Pons (tissue), 1 donor: ENCODE measurements at regions not wholly inside any gene's neighbourhood (a gene's known extent, or its start where the extent isn't known, plus 50 kb on each side); places are given as distances from the start of the nearest gene placed in this dataset.
"Not testable (repeated sequence)": the region's sequence is repeated elsewhere in the genome, so short reads cannot be mapped to it uniquely, and the experiment has no call there.

Source experiments
- DNase-seq: peaks from one replicate; pipeline ENCODE4 v3.0.0-alpha.2; 2016; ENCODE audit warnings: low spot score

DNA sequence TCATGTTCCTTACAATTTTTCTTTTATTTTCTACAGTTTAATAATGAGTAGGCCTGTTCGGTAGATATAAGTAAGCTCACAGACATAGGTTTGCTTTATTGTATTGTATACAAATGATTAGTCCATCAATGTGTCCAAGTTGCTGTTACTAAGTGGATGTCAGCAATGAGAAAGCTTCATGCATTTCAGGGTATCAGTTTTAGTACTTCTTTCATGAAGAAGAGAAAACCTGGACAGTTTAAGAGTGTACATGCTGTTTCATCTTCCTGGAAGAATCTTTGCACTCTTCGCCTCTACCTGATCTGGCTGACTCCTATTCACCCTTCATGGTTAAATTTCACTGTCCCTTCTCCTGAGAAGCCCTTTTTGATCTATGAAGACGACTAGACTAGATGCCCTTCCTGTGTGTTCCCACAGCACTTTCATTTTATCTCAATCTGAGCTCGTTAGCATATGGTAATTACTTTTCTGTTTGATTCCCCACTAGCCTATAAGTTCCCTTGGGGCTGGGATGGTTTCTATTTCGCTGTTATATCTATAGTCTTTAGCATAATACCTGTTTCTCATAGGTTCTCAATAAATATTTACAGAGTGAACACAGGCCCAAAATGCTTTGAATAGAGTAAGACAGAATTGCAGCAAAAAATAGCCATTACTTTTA is 70.7 kb downstream of the CETN3 start:
- no peak for DNase-seq

DNA sequence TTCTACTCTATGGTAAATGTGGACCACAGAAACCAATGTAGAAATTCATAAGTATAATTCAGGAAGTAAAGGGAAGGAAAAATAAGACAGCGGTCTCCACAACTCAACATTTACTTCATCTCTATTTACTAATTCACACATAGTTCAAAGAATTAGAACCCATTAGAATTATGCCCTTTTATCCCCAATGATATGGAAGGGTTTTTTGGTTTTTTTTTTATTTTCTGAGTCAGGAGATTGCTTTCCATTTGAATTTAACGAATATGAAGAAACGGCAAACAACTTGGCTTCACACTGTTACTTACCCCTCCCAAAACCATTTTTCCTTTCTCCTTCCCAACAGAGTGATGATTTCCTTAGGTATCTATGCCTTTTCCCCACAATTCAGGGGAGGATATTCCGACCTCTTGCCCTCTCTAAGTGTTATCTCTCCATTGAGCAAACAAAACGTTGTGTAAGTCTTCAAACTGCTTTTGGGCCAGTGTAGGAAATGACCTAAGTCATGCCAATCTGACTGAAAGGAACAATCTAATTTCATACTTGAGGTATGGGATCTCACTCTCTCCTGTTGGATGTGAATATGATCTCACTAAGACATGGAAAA is 72.0 kb downstream of the CETN3 start:
- DNase-seq: no peak

DNA sequence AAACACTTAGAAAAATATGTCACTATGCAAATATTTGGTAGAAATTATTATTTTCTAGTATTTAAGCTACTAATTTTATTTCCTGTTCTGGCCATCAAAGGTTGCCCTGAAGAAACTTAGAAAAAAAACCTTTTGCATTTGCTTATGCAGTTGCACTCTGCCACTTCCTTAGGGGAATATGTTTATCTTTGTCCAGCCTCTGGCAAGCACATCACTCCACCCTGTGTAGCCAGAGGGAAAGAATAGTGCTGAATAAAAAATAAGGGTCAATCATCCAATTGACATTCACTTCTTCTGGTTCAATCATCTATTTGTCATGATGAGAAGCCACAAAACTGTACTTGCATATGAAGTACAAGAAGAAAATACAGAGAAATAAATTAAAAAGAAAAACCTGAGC is 72.8 kb downstream of the CETN3 start:
- DNase-seq: no peak

DNA sequence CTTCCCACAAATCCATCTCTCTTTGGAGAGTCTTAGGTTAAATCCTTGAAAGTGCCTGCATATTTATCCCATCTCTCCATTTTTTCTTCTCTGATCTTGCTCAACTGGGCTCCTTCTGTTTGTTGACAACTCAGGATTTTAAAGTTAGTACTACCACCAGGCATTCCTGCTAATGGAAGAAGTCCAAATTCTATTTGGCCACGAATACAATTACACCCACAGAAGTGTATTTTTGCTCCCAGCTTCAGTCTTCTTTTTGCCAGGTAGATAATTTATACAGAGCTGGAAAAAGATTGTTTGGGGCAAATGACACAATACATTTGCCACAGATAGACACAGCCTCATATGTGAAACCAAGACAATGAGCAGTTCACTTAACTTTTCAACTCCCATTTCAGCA is 74.8 kb downstream of the CETN3 start:
- no peak for DNase-seq

DNA sequence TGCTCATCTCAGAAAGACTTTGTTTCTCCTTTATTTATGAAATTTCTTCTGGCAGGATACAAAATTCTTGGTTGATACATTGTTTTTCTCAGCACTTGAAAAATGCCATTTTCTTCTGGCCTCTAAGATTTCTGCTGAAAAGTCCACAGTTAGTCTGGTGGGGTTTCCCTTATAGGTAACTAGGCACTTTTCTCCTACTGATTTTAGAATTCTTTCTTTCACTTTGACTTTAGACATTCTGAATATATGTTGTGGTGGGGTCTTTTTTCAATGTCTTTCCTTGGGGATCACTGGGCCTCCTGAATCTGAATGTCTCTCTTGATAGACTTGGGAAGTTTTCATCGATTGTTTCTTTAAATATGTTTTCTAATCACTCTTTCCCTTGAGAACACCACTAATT is 79.6 kb downstream of the CETN3 start:
- no peak for DNase-seq

DNA sequence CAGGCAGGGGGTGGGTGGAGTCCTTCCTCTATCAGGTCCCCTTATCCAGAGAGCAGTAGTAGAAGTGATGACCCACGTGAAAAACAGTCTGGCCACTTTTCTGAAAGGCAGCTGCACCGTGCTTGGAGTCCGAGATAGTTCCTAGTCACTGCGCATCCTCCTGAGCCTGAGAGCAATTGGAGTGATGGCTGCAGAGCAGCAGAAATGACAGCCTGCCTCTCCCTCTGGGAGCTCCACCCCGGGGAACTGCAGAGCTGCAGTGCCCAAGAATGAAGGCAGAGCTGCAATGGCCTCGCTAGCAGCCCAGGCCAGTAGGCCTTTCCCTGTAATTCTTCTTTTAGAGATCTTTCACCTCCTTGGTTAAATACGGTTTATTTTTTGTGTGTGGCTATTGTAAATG is 82.6 kb downstream of the CETN3 start:
- DNase-seq: no peak

DNA sequence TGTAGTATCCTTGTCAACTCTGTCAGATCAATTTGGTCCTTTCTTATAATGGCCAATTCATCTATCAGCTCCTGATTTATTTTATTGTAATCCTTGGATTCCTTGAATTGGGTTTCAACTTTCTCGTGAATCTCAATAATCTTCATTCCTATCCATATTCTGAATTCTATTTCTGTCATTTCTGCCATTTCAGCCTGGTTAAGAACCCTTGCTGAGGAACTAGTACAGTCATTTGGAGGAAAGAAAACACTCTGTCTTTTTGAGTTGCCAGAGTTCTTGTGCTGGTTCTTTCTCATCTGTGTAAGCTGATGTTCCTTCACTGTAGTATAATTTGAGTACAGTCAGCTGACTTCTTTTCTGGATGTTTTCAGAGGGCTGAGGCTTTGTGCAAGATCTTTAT is 84.5 kb downstream of the CETN3 start:
- no peak for DNase-seq

DNA sequence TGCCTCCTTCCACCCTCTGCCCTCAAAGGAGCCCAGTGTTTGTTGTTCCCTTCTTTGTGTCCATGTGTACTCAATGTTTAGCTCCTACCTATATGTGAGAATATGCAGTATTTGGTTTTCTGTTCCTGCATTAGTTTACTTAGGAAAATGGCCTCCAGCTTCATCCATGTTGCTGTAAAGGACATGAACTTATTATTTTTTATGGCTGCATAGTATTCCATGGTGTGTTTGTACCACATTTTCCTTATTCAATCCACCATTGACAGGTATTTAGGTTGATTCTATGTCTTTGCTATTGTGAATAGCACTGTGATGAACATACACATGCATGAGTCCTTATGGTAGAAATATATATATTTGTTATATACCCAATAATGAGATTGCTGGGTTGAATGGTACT is 89.2 kb downstream of the CETN3 start:
- not testable (repeated sequence) for DNase-seq

DNA sequence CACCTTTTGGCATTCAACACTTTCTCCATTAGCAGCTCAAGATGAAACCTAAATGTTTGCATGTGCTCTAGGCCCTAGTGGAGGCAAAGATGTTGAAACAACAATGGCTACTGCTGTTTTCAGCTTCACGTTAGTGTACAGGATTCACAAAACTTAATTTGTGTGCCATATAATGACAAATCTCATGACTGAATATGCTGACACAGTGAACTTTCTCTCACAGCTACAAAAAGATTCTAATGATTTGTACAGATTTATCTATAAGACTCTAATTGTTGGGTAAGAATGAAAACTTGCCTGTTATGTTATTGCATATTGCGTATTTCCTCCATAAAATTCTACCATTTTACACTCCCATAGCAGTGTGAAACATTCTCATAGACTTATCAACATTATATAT is 97.5 kb downstream of the CETN3 start:
- no peak for DNase-seq

DNA sequence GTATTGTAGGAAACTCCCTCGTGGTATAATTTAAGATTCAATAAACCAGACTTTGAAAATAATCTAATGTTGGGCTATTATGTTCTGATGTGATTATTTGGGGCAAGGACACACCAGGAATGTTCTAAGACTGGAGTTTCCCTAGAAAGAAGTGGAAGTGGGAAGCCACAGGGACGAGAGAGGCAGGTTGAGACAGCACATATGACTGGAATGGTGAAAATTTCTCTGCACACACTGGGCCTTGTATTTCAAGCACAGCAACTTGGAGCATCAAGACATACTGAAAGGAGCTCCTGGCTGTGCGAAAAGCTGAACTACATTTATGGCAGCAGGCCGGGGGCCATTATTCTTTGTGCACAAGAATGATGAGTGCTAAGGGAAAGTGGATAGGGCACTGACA is 98.2 kb downstream of the CETN3 start:
- no peak for DNase-seq

DNA sequence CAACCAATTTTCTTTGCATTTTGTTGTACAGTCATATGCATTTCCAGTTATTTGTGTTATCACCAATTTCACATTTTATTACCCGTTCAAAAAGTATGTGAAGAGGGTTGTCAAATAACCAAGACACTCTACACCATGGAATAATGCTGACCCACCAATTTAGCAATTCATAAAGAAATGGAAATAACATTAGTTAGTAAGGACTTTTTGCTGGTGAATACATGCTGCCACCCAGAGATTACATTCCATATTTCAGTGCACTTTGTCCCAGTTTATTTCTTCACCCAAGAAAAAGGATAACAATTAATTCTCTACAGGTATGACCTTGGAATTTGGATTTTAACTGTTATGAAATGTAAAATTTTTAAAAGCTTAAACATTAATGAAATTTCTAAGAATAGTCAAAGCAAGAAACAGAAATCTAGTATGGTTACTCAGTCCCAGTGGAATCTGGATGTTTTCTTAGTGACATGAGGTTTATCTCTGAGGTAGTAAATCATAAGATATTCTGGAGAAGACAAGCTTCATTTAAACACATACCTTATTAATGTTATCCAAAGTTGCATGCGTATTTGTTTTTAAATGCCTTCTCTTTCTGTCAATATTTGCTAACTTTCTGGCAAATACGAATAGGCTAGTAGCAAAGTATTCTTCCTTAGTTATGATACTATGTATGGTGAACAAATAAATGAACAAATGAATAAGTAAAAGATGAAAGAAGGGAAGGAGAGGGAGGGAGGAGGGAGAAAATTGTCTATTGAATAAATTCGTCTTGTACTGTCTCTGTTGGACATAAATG is 100.6 kb downstream of the CETN3 start:
- DNase-seq: no peak

DNA sequence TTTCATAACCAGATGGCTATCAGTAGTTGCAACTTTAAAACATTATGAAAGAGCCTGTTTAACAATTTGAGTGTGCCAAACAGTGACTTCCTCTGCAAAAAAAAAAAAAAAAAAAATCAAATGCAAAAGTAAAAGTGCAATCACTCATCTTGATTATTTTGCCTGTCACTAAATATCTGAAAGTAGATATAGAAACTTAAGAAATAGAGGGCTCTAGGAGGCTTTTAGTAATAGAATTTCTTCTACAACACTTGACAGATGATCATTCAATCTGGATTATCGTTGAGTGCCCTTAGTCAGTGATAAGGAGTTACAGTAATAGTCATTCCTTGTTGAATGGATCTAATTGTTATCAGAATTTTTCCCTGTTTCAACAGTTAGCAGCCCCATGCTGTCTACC is 101.8 kb downstream of the CETN3 start:
- DNase-seq: no peak

DNA sequence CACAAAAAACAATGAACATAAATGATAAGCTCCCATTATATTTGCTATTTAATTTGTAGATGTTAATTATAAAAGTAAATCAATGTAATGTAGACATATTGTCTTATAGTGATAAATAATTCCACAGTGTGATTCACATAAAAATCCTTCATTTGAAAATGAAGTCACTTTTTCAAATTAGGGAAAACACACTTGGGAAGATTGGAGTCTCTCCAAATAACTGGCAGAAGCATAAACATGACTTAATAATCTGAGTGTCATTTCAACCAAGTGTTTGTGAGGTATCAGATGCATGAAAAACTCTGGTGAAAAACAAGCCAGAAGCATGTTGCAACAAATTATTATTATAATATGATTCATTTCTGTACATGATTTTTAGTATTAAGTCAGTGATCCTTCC is 102.2 kb downstream of the CETN3 start:
- DNase-seq: no peak

DNA sequence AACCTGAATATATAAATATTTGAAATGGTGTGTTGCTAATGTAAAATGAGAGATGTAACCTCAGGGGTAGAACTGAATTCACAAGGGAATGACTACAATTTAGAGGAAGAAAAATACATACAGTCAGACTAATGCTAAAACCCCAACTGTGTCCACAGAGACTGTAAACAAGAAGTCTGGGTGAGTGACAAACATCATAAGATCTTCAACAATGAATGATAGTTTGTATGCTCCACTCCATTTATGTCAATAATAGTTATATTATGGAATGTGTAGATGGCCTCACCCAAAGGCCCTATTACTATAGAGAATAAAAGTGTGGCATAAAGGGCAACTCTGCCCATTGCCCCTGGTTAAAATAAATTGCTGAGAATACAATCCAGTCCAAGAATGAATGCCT is 102.9 kb downstream of the CETN3 start:
- no peak for DNase-seq

DNA sequence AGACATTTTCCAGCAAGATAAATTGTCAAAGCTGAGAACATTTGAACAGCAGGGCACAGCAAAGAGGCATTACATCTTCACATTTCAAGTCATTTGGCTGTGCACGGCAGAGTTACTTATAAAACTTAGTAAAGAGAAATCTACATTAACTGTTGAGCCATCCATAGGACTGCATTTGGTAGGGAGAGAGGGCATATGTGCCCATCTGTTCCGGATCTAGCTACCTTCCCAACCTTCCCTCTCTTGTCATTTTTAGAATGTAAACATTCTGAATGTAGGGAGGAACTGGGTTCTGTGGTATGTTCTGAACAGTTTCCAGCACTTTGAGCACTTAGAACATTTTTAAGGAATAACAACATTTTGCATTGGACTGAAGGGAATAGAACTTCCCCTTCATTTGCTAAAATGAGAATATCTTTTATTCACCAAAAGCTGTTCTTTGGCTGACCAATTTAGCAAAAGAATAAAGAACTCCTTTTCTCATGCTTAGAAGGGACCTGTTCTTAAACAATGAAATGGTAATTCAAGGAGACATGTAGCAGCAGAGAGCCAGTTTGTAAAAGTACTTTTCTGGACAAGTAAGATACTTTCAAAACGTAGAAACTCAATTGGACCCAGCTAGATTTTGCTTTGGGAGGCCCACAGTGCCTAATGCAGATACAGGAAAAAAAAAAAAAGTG is 104.4 kb downstream of the CETN3 start:
- no peak for DNase-seq

DNA sequence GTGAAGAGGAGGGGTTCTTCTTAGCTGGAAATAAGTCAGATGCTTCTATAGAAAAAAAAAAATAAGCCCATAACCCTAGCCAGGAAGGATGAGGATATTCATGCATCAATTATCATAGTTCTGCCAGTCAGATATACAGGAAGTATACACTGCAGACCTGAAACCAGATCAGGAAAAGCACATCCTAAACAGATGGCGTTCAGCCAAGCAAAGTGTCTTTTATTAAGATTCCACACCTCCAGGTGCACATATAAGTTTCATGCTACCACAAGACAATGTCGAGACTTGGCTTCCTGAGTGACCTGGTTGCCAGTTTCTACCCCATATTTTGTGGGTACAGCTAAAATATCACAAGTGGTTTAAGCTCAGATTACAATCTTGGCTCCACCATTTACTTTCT is 108.3 kb downstream of the CETN3 start:
- no peak for DNase-seq

DNA sequence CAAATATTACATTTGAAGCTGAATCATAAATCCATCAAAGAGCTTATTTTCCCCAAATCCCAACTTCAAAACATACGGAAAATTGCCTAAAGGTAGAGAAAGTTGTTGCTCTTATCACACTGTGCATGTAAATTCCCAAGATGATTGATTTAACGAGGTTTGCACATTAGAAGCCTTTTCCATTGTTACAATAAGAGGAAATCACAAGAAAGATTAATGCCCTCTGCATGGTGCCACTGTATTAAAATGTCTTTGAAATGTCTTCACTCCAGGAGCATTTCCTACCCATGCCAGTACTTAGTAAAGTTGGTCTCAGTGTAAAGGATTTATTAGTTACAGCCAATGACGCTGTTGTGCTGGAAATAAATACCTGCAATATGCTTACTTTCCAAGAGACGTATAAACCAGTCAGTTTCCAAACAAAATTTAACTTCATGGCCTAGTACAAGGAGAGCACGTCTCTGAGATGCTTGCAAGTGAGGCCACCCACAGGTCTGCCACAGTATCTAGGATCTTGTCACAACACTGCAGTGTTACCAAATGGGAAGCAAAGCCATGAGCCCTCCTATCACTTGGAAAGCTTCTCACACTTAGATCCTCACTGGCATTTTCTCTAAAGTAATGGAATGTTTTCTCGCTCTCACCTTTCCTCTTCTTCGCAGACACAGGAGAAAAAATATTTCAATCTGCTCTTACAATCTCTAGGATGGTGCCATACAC is 112.4 kb downstream of the CETN3 start:
- no peak for DNase-seq

DNA sequence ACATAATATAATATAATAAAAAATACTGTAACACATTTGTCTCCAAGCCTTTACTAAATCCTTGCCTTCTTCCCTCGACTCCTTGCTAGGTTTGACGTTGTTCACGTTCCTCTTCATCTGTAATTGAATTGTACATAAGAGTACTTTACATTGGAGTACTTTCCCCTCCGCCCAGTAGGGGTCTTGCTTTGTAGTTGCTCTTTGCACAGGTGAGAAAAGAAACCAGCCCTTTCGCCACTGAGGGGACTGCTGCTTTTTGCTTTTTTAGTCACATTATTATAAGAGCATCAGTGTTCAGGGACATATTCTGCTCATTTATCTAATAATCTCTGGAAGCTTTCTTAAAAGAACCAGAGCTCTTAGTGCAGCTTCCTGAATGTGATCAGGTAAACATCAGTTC is 115.0 kb downstream of the CETN3 start:
- no peak for DNase-seq

DNA sequence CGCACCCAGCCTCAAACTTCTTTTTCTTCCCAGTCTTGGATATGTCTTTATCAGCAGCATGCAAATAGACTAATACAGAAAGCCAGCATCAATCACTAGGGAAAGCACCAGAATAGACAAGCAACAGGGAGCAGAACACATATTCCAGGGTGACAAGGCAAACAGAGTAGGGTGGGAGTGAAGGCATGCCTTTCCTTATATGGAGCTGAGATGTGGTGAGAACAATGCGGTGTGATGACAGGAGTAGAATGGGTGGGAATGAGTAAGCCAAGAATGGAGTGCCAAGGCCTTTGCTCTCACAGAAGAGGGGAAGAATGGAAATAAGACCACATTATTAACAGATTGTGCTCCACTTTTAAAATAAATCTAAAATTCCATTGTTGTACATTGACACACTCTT is 115.6 kb downstream of the CETN3 start:
- no peak for DNase-seq

DNA sequence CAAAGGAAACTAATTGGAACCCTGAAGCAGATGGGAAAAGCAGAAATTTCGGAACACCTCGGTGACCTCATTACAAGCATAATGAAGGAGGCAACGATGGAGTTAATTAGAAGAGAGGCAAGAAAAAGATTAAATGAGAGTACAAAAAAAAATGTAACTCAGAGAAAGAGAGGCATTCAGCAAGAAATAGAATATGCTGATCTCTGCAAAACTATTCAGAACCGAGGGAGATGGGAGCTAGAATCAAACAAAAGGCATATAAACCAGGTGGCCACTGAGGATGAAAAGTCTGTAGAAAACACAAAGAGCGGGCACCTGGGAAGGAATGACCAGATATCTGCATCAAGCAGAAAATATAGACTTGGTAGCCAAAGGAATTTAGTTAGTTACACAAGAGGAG is 118.9 kb downstream of the CETN3 start:
- no peak for DNase-seq

DNA sequence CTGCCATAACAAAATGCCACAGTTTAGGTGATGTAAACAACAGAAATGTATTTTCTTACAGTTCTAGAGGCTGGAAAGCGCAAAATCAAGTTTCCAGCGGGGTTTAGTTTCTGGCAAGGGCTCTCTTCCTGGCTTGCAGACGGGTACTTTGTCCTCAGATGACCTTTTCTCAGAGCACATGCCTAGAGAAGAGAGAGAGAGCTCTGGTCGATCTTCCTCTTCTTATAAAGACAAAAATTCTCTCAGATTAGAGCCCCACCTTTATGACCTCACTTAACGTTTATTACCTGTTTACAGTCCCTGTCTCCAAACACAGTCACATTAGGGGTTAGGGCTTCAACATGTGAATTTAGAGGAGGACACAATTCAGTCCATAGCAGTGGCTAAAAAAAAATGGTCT is 119.7 kb downstream of the CETN3 start:
- no peak for DNase-seq

DNA sequence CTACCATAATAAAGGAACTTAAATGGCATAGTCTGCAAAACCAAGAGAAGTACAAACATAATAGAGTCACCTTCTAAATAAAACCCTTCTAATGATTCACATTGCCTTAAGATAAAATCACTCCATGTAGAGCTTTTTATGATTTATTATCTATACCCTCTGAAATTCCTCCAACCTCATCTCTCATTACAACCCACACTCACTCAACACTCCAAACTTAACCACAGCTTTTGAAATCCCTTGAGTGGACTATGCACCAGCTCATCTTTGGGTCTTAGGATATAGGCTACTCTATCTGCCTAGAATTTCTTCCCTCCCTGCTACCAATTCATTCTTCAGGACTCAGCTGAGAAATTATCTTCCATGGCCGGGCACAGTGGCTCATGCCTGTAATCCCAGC is 122.5 kb downstream of the CETN3 start:
- DNase-seq: no peak
